ENCODE measurements at regions not wholly inside any gene's neighbourhood (a gene's known extent, or its start where the extent isn't known, plus 50 kb on each side); places are given as distances from the start of the nearest gene placed in this dataset.

- H3K36me3 Mint-ChIP-seq (ENCODE audit: unreplicated experiment), result no peaks in the 10 kb centered on the region
- no peaks in the 10 kb centered on the region for H3K9me3 Mint-ChIP-seq (ENCODE audit: unreplicated experiment)
- DNase-seq (ENCODE audit: extremely low spot score, unreplicated experiment), result no peak
- H3K27ac Mint-ChIP-seq (ENCODE audit: unreplicated experiment), result no peak overlapping the region
- TF ChIP-seq CTCF (IDR thresholded peaks at IDR 0.05), result no peak
- no peaks in the 10 kb centered on the region for H3K27me3 Mint-ChIP-seq (ENCODE audit: unreplicated experiment)
- no peaks in the 10 kb centered on the region for H3K4me1 Mint-ChIP-seq (ENCODE audit: unreplicated experiment)
- H3K4me3 Mint-ChIP-seq (ENCODE audit: unreplicated experiment), result no peak overlapping the region
Measured at GRCh38 chr3:135325726-135326235, 530.7 kb downstream of the EPHB1 start.

GRCh38 chr3:135326851-135327250 lies 531.8 kb downstream of the EPHB1 start:
- Mint-ChIP-seq H3K9me3 (ENCODE audit: unreplicated experiment) (no peaks in the 10 kb centered on the region), H3K4me3 (ENCODE audit: unreplicated experiment) (no peak overlapping the region), H3K27me3 (ENCODE audit: unreplicated experiment) (no peaks in the 10 kb centered on the region), H3K27ac (ENCODE audit: unreplicated experiment) (no peak overlapping the region), H3K4me1 (ENCODE audit: unreplicated experiment) (no peaks in the 10 kb centered on the region), H3K36me3 (ENCODE audit: unreplicated experiment) (no peaks in the 10 kb centered on the region)
- TF ChIP-seq CTCF (IDR thresholded peaks at IDR 0.05), result no peak
- no peak for DNase-seq (ENCODE audit: extremely low spot score, unreplicated experiment)

GRCh38 chr3:135328036-135328435 lies 533.0 kb downstream of the EPHB1 start:
- no peak overlapping the region for H3K27ac Mint-ChIP-seq (ENCODE audit: unreplicated experiment)
- no peaks in the 10 kb centered on the region for H3K27me3 Mint-ChIP-seq (ENCODE audit: unreplicated experiment)
- DNase-seq (ENCODE audit: extremely low spot score, unreplicated experiment), result no peak
- no peaks in the 10 kb centered on the region for H3K4me1 Mint-ChIP-seq (ENCODE audit: unreplicated experiment)
- TF ChIP-seq CTCF (IDR thresholded peaks at IDR 0.05), result no peak
- H3K4me3 Mint-ChIP-seq (ENCODE audit: unreplicated experiment), result no peak overlapping the region
- H3K9me3 Mint-ChIP-seq (ENCODE audit: unreplicated experiment), result peaks cover 5% of the 10 kb centered on the region
- no peaks in the 10 kb centered on the region for H3K36me3 Mint-ChIP-seq (ENCODE audit: unreplicated experiment)

GRCh38 chr3:135329479-135329878 lies 534.4 kb downstream of the EPHB1 start:
- Mint-ChIP-seq H3K27ac (ENCODE audit: unreplicated experiment) (no peak overlapping the region), H3K4me3 (ENCODE audit: unreplicated experiment) (no peak overlapping the region), H3K4me1 (ENCODE audit: unreplicated experiment) (no peaks in the 10 kb centered on the region), H3K36me3 (ENCODE audit: unreplicated experiment) (no peaks in the 10 kb centered on the region), H3K27me3 (ENCODE audit: unreplicated experiment) (no peaks in the 10 kb centered on the region), H3K9me3 (ENCODE audit: unreplicated experiment) (peaks cover 5% of the 10 kb centered on the region)
- no peak for TF ChIP-seq CTCF (IDR thresholded peaks at IDR 0.05)
- no peak for DNase-seq (ENCODE audit: extremely low spot score, unreplicated experiment)

GRCh38 chr3:135337192-135337591 lies 542.1 kb downstream of the EPHB1 start:
- DNase-seq (ENCODE audit: extremely low spot score, unreplicated experiment), result no peak
- no peak overlapping the region for H3K4me3 Mint-ChIP-seq (ENCODE audit: unreplicated experiment)
- peaks cover 14% of the 10 kb centered on the region for H3K9me3 Mint-ChIP-seq (ENCODE audit: unreplicated experiment)
- H3K27ac Mint-ChIP-seq (ENCODE audit: unreplicated experiment), result no peak overlapping the region
- no peaks in the 10 kb centered on the region for H3K27me3 Mint-ChIP-seq (ENCODE audit: unreplicated experiment)
- no peaks in the 10 kb centered on the region for H3K36me3 Mint-ChIP-seq (ENCODE audit: unreplicated experiment)
- H3K4me1 Mint-ChIP-seq (ENCODE audit: unreplicated experiment), result no peaks in the 10 kb centered on the region
- no peak for TF ChIP-seq CTCF (IDR thresholded peaks at IDR 0.05)

Data from osteocyte (in vitro differentiated cells).